CD14-positive monocyte (primary cell): ENCODE measurements at regions not wholly inside any gene's neighbourhood (a gene's known extent, or its start where the extent isn't known, plus 50 kb on each side); places are given as distances from the start of the nearest gene placed in this dataset.

Experiments
- DNase-seq, 3 donors: peaks; one replicate each; pipeline ENCODE4 v3.0.0-alpha.2; 2011 to 2022
- H2AFZ ChIP-seq: 2 replicates; pipeline ENCODE4 v1.6.0; 2012; ENCODE audit warnings: mild to moderate bottlenecking, low read depth, low read length, inconsistent platforms; ENCODE audit not compliant: insufficient read depth, poor library complexity, severe bottlenecking
- H3K27ac ChIP-seq, 2 donors: 1 replicate in 1 of 2; 2 replicates in 1 of 2; pipeline ENCODE4 v1.5.1; 2012 to 2013; ENCODE audit warnings: low read length in 2 of 2, control low read depth in 1 of 2, inconsistent platforms in 1 of 2, low read depth in 1 of 2, mild to moderate bottlenecking in 1 of 2
- H3K27me3 ChIP-seq, 2 donors: one replicate each; pipeline versions ENCODE4 v1.6.0 to v1.6.1; 2011 to 2013; ENCODE audit warnings: low read length in 2 of 2; ENCODE audit not compliant: control insufficient read depth in 2 of 2, insufficient read depth in 2 of 2
- H3K36me3 ChIP-seq, 2 donors: replicated peaks in 1 of 2; 1 replicate in 1 of 2; 2 replicates in 1 of 2; pipeline versions ENCODE4 v1.5.1 to v1.6.1; 2012 to 2013; ENCODE audit warnings: low read length in 2 of 2, control low read depth in 1 of 2, inconsistent platforms in 1 of 2, mild to moderate bottlenecking in 1 of 2; ENCODE audit not compliant: insufficient read depth in 2 of 2, control insufficient read depth in 1 of 2
- H3K4me1 ChIP-seq, 2 donors: 1 replicate in 1 of 2; 2 replicates in 1 of 2; pipeline versions ENCODE4 v1.5.1 to v1.6.1; 2012 to 2013; ENCODE audit warnings: low read length in 2 of 2, control low read depth in 1 of 2, inconsistent platforms in 1 of 2, mild to moderate bottlenecking in 1 of 2, moderate library complexity in 1 of 2; ENCODE audit not compliant: insufficient read depth in 2 of 2, control insufficient read depth in 1 of 2
- H3K4me2 ChIP-seq: replicated peaks from 2 replicates; pipeline ENCODE3; 2012; ENCODE audit warnings: low read length, moderate library complexity, mild to moderate bottlenecking; ENCODE audit not compliant: poor library complexity, severe bottlenecking; ENCODE audit errors: extremely low read depth
- H3K4me3 ChIP-seq, 3 experiments: fragments of 200-600 bp in 1 of 3; sonication (generic) in 1 of 3; replicated peaks in 1 of 3; 1 replicate in 2 of 3; 2 replicates in 1 of 3; pipeline ENCODE4 v1.5.1; 2011 to 2013; ENCODE audit warnings: low read length in 3 of 3, mild to moderate bottlenecking in 3 of 3, control low read depth in 2 of 3, low read depth in 2 of 3, inconsistent platforms in 1 of 3, moderate library complexity in 1 of 3
- H3K79me2 ChIP-seq: 2 replicates; pipeline ENCODE4 v1.6.0; 2012; ENCODE audit warnings: mild to moderate bottlenecking, control low read depth, inconsistent platforms, low read length, moderate library complexity; ENCODE audit not compliant: insufficient read depth
- H3K9ac ChIP-seq: 2 replicates; pipeline ENCODE4 v1.6.0; 2017; ENCODE audit warnings: low read length, mild to moderate bottlenecking; ENCODE audit not compliant: insufficient read depth, poor library complexity, severe bottlenecking
- H3K9me3 ChIP-seq, 2 donors: replicated peaks in 1 of 2; 1 replicate in 1 of 2; 2 replicates in 1 of 2; pipeline versions ENCODE4 v1.5.1 to v1.6.1; 2012 to 2013; ENCODE audit warnings: low read length in 2 of 2, control low read depth in 1 of 2; ENCODE audit not compliant: control insufficient read depth in 1 of 2, insufficient read depth in 1 of 2
- H4K20me1 ChIP-seq: 2 replicates; pipeline ENCODE4 v1.6.0; 2012; ENCODE audit warnings: mild to moderate bottlenecking, low read length, control low read depth, moderate library complexity; ENCODE audit not compliant: insufficient read depth
- H3K27ac Mint-ChIP-seq, 7 donors: one replicate each; pipeline ENCODE4 v1.8.0; 2020; ENCODE audit warnings: mild to moderate bottlenecking in 7 of 7, mixed read lengths in 7 of 7, moderate library complexity in 6 of 7, inconsistent platforms in 2 of 7
- H3K27me3 Mint-ChIP-seq, 3 donors: one replicate each; pipeline ENCODE4 v1.8.0; 2021 to 2022; ENCODE audit warnings: low read depth in 3 of 3, mild to moderate bottlenecking in 3 of 3, mixed read lengths in 3 of 3, moderate library complexity in 3 of 3, inconsistent platforms in 1 of 3
- H3K36me3 Mint-ChIP-seq, 2 donors: one replicate each; pipeline ENCODE4 v1.8.0; 2020; ENCODE audit warnings: mixed read lengths in 2 of 2, inconsistent platforms in 1 of 2, mild to moderate bottlenecking in 1 of 2
- H3K4me1 Mint-ChIP-seq: one replicate; pipeline ENCODE4 v1.8.0; 2020; ENCODE audit warnings: mild to moderate bottlenecking, mixed read lengths
- H3K4me3 Mint-ChIP-seq, 2 donors: one replicate each; pipeline ENCODE4 v1.8.0; 2020; ENCODE audit warnings: mild to moderate bottlenecking in 2 of 2, mixed read lengths in 2 of 2, moderate library complexity in 1 of 2
- H3K9me3 Mint-ChIP-seq, 7 donors: one replicate each; pipeline ENCODE4 v1.8.0; 2020 to 2022; ENCODE audit warnings: mixed read lengths in 7 of 7, mild to moderate bottlenecking in 6 of 7, moderate library complexity in 6 of 7, inconsistent platforms in 2 of 7
- WGBS: methylation state at CpG from one replicate; pipeline ENCODE4 v1.1.5; 2013; ENCODE audit warnings: missing lambda C conversion rate; ENCODE audit not compliant: insufficient coverage; 5-methylcytosine and 5-hydroxymethylcytosine counted together
- intact Hi-C, 2 donors: fragments of 100-400 bp; cut with micrococcal nuclease; formaldehyde crosslinking; loops; one replicate each; pipeline versions ENCODE4 v1.15.0 to v1.15.1; 2023
- TF ChIP-seq, protein P1 (sequence below): fragments of 200-600 bp; IDR thresholded peaks from one replicate; pipeline ENCODE4 v1.8.0; 2022; ENCODE audit warnings: antibody characterized with exemption, mild to moderate bottlenecking

DNA sequence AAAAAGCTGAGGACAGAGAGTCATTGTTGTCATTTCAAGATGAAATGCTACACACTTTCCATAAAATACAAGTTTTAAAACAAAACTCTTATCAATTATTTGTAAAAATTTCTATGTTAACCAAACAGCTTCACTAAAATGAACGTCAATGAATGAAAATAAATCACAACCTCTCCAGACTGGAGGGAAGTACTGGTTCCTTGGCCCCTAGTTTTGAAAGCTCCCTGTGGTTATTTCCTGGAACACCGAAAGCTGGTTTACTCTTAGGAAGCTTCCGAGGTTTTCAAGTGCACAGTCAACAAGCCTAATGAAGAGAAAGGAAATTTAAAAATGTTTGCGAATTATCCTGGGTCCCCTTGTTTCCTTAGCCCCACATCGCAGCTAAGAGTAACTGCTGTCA, 191.1 kb upstream of the TTC29 start:
- TF ChIP-seq, protein P1, sequence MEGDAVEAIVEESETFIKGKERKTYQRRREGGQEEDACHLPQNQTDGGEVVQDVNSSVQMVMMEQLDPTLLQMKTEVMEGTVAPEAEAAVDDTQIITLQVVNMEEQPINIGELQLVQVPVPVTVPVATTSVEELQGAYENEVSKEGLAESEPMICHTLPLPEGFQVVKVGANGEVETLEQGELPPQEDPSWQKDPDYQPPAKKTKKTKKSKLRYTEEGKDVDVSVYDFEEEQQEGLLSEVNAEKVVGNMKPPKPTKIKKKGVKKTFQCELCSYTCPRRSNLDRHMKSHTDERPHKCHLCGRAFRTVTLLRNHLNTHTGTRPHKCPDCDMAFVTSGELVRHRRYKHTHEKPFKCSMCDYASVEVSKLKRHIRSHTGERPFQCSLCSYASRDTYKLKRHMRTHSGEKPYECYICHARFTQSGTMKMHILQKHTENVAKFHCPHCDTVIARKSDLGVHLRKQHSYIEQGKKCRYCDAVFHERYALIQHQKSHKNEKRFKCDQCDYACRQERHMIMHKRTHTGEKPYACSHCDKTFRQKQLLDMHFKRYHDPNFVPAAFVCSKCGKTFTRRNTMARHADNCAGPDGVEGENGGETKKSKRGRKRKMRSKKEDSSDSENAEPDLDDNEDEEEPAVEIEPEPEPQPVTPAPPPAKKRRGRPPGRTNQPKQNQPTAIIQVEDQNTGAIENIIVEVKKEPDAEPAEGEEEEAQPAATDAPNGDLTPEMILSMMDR, result no peak
- no peak overlapping the region for H3K4me2 ChIP-seq
- H4K20me1 ChIP-seq, result no peaks in the 10 kb centered on the region
- H3K27ac Mint-ChIP-seq, result no peak overlapping the region
- H3K9me3 ChIP-seq, result no peaks in the 10 kb centered on the region
- H3K4me3 Mint-ChIP-seq, result no peak overlapping the region
- WGBS, result 60% methylated on average over 2 of the region's 5 CpGs
- no peak overlapping the region for H2AFZ ChIP-seq
- H3K4me3 ChIP-seq, result no peak overlapping the region
- no peak for DNase-seq
- H3K9me3 Mint-ChIP-seq, result peaks cover 2 to 8% (median 3%) of the 10 kb centered on the region in 7 donors
- no peaks in the 10 kb centered on the region for H3K4me1 Mint-ChIP-seq
- H3K27me3 Mint-ChIP-seq, result peaks cover 0 to 2% (median 2%) of the 10 kb centered on the region in 3 donors
- intact Hi-C loops, result no loop called here
- H3K79me2 ChIP-seq, result no peaks in the 10 kb centered on the region
- H3K9ac ChIP-seq, result no peak overlapping the region
- no peak overlapping the region for H3K27ac ChIP-seq
- no peaks in the 10 kb centered on the region for H3K4me1 ChIP-seq
- H3K27me3 ChIP-seq, result no peaks in the 10 kb centered on the region
- no peaks in the 10 kb centered on the region for H3K36me3 Mint-ChIP-seq
- H3K36me3 ChIP-seq, result no peaks in the 10 kb centered on the region

DNA sequence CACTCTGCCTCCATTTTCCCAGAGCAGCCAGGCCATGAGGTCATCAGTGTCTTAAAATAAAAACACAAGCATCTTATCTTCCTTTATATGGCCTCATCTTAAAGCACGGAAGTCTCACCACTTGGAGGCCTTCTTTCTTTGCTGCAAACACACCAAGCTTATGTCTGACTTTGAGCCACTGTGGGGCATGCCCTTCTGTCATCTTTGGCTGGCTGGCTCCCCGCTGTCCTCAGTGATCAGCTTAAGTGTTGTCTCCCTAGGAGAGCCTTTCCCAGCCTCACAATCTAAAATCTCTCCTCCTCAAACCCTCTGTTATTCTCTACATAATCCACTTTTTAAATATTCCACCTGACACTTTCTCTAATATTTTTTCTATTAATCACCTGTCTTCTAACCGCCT, 191.6 kb upstream of the TTC29 start:
- Histone ChIP-seq H3K27me3 (no peaks in the 10 kb centered on the region), H3K79me2 (no peaks in the 10 kb centered on the region), H3K4me2 (no peak overlapping the region), H3K4me1 (no peaks in the 10 kb centered on the region), H2AFZ (no peak overlapping the region), H3K9me3 (no peaks in the 10 kb centered on the region), H3K4me3 (no peak overlapping the region), H3K9ac (no peak overlapping the region), H3K27ac (no peak overlapping the region), H3K36me3 (no peaks in the 10 kb centered on the region), H4K20me1 (no peaks in the 10 kb centered on the region)
- Mint-ChIP-seq H3K4me3 (no peak overlapping the region), H3K4me1 (no peaks in the 10 kb centered on the region), H3K36me3 (no peaks in the 10 kb centered on the region), H3K27me3 (peaks cover 0 to 3% (median 2%) of the 10 kb centered on the region in 3 donors), H3K27ac (no peak overlapping the region), H3K9me3 (peaks cover 2 to 8% (median 3%) of the 10 kb centered on the region in 7 donors)
- WGBS, result 88% methylated on average over 2 of the region's 3 CpGs
- intact Hi-C loops, result no loop called here
- DNase-seq, result no peak
- TF ChIP-seq, protein P1, result no peak
